ENCODE measurements at regions not wholly inside any gene's neighbourhood (a gene's known extent, or its start where the extent isn't known, plus 50 kb on each side); places are given as distances from the start of the nearest gene placed in this dataset.

- H3K4me3 ChIP-seq (ENCODE audit: low read depth, low read length): no peak overlapping the region
- no peak for DNase-seq (ENCODE audit: low read depth)
- TF ChIP-seq, protein P1, sequence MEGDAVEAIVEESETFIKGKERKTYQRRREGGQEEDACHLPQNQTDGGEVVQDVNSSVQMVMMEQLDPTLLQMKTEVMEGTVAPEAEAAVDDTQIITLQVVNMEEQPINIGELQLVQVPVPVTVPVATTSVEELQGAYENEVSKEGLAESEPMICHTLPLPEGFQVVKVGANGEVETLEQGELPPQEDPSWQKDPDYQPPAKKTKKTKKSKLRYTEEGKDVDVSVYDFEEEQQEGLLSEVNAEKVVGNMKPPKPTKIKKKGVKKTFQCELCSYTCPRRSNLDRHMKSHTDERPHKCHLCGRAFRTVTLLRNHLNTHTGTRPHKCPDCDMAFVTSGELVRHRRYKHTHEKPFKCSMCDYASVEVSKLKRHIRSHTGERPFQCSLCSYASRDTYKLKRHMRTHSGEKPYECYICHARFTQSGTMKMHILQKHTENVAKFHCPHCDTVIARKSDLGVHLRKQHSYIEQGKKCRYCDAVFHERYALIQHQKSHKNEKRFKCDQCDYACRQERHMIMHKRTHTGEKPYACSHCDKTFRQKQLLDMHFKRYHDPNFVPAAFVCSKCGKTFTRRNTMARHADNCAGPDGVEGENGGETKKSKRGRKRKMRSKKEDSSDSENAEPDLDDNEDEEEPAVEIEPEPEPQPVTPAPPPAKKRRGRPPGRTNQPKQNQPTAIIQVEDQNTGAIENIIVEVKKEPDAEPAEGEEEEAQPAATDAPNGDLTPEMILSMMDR (IDR thresholded peaks at IDR 0.05; ENCODE audit: insufficient read depth, low read length): no peak
These were observed 460.1 kb upstream of the SALL3 start for GRCh38 chr18:78519394-78520062.

GRCh38 chr18:78521136-78521535 is 458.5 kb upstream of the SALL3 start:
- TF ChIP-seq, protein P1 (IDR thresholded peaks at IDR 0.05; ENCODE audit: insufficient read depth, low read length): no peak
- no peak overlapping the region for H3K4me3 ChIP-seq (ENCODE audit: low read depth, low read length)
- DNase-seq (ENCODE audit: low read depth): no peak

DNA sequence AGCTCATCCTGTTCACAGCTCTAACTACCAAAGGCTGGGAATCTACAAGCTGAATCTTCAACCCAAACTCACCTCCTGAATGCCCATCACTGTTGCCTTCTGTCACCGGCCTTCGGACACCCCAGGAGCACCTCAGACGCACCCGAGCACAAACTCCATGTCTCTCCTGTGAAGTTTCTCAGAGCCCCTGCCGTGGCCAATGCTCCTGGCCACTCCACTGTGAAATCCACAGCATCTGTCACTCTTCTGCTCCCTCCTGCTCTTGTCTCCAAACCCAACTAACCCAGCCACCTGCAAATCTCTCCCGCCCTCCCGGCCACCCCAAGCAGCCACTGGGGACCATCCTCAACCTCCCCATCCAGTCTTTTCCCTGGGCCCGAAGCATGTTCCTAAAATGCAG is 457.9 kb upstream of the SALL3 start:
- TF ChIP-seq, protein P1 (IDR thresholded peaks at IDR 0.05; ENCODE audit: insufficient read depth, low read length): no peak
- H3K4me3 ChIP-seq (ENCODE audit: low read depth, low read length): no peak overlapping the region
- no peak for DNase-seq (ENCODE audit: low read depth)

DNA sequence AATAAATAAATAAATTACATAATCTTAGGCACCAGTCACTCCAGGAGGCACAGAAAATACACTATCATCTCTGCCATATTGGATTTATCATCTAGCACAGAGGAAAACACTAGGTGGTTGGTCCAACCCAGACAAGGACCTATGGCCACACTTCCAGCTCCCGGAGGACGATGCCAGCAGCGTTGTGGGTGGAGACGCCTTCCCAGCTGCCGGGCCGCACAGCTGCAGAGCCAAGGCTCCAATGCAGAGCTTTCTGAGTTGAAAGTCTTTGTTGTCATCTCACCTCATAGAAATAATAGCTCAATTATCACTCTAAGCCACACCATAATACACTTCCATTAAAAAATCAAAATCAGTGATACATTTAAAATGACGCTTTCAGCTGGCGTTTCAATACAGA is 457.1 kb upstream of the SALL3 start:
- TF ChIP-seq, protein P1 (IDR thresholded peaks at IDR 0.05; ENCODE audit: insufficient read depth, low read length): no peak
- DNase-seq (ENCODE audit: low read depth): no peak
- H3K4me3 ChIP-seq (ENCODE audit: low read depth, low read length): no peak overlapping the region

- TF ChIP-seq, protein P1 (IDR thresholded peaks at IDR 0.05; ENCODE audit: insufficient read depth, low read length): no peak
- DNase-seq (ENCODE audit: low read depth): no peak
- H3K4me3 ChIP-seq (ENCODE audit: low read depth, low read length): no peak overlapping the region
These were observed 455.8 kb upstream of the SALL3 start for GRCh38 chr18:78523850-78524249.

GRCh38 chr18:78525366-78526111 is 454.1 kb upstream of the SALL3 start:
- no peak for DNase-seq (ENCODE audit: low read depth)
- TF ChIP-seq, protein P1 (IDR thresholded peaks at IDR 0.05; ENCODE audit: insufficient read depth, low read length): no peak
- no peak overlapping the region for H3K4me3 ChIP-seq (ENCODE audit: low read depth, low read length)

All from fibroblast of the aortic adventitia (primary cell).